GOT3 (cell line): ENCODE measurements at regions not wholly inside any gene's neighbourhood (a gene's known extent, or its start where the extent isn't known, plus 50 kb on each side); places are given as distances from the start of the nearest gene placed in this dataset.

Source experiments
- DNase-seq: peaks from one replicate; lab custom pipeline; 2025; ENCODE audit warnings: mixed read lengths; lab: John Stamatoyannopoulos, UW

- no peak for DNase-seq
Measured at GRCh38 chr6:159099276-159099675, 54.5 kb upstream of the TAGAP start.

- DNase-seq, result no peak
Measured at GRCh38 chr6:159098636-159099106, 53.9 kb upstream of the TAGAP start.

GRCh38 chr6:159097256-159097655 lies 52.5 kb upstream of the TAGAP start:
- DNase-seq, result no peak

- no peak for DNase-seq
Measured at GRCh38 chr6:159095616-159096015, 50.8 kb upstream of the TAGAP start.

GRCh38 chr6:159094444-159095252 lies 49.9 kb upstream of the TAGAP start:
- no peak for DNase-seq
